H1 (cell line): ENCODE measurements at regions not wholly inside any gene's neighbourhood (a gene's known extent, or its start where the extent isn't known, plus 50 kb on each side); places are given as distances from the start of the nearest gene placed in this dataset.
A peak's percentile ranks its signal among the peaks of the same experiment; 100 is the strongest.

Experiments used
- CTCF ChIA-PET: fragments of 300-600 bp; sonication (Branson Sonifier 250); formaldehyde crosslinking; loops from one replicate; lab custom pipeline; 2021; ENCODE audit not compliant: partially characterized antibody; lab: Charles Lee
- POLR2A ChIA-PET: fragments of 300-600 bp; sonication (Branson Sonifier 250); formaldehyde crosslinking; loops from one replicate; lab custom pipeline; 2021; ENCODE audit warnings: inconsistent platforms; ENCODE audit not compliant: partially characterized antibody; lab: Charles Lee
- DNase-seq, 2 experiments: peaks; one replicate each; pipeline versions ENCODE4 v3.0.0 to v3.0.0-alpha.2; 2010 to 2022; ENCODE audit warnings: low spot score in 2 of 2, low read depth in 1 of 2, mixed read lengths in 1 of 2
- FAIRE-seq: peaks from 2 replicates; lab custom pipeline; 2011; peaks lifted over from hg19 to GRCh38; lab: Jason Lieb, UNC
- H2AFZ ChIP-seq: 2 replicates; pipeline ENCODE4 v1.8.1; 2012; ENCODE audit warnings: low read length, inconsistent platforms
- H2AK5ac ChIP-seq: 2 replicates; pipeline ENCODE4 v1.6.1; 2013; ENCODE audit warnings: low read depth, low read length
- H2BK120ac ChIP-seq: replicated peaks from 2 replicates; pipeline ENCODE3; 2013; ENCODE audit warnings: low read depth, low read length, inconsistent platforms
- H2BK12ac ChIP-seq: 2 replicates; pipeline ENCODE4 v1.6.1; 2013; ENCODE audit warnings: low read depth, low read length
- H2BK15ac ChIP-seq: 2 replicates; pipeline ENCODE4 v1.6.1; 2013; ENCODE audit warnings: low read length
- H2BK20ac ChIP-seq: 2 replicates; pipeline ENCODE4 v1.6.1; 2013; ENCODE audit warnings: low read length
- H2BK5ac ChIP-seq: 2 replicates; pipeline ENCODE4 v1.6.1; 2013; ENCODE audit warnings: low read depth, low read length
- H3K14ac ChIP-seq: 2 replicates; pipeline ENCODE4 v1.6.1; 2013; ENCODE audit warnings: inconsistent platforms; ENCODE audit not compliant: insufficient read length
- H3K18ac ChIP-seq: 2 replicates; pipeline ENCODE4 v1.6.1; 2013; ENCODE audit warnings: low read length; ENCODE audit errors: extremely low read depth
- H3K23ac ChIP-seq: 2 replicates; pipeline ENCODE4 v1.6.1; 2013; ENCODE audit warnings: inconsistent platforms; ENCODE audit not compliant: insufficient read length
- H3K23me2 ChIP-seq: 2 replicates; pipeline ENCODE4 v1.6.1; 2013; ENCODE audit warnings: low read depth, low read length
- H3K27ac ChIP-seq: 2 replicates; pipeline ENCODE4 v1.6.1; 2011; ENCODE audit warnings: low read depth, low read length, inconsistent platforms
- H3K27me3 ChIP-seq, 4 experiments: replicated peaks in 1 of 4; 1 replicate in 1 of 4; 2 replicates in 3 of 4; pipeline versions ENCODE4 v1.6.1 to v1.8.1; 2011 to 2013; ENCODE audit warnings: low read length in 3 of 4, mild to moderate bottlenecking in 3 of 4, inconsistent platforms in 2 of 4, mixed read lengths in 2 of 4, moderate library complexity in 1 of 4; ENCODE audit not compliant: control insufficient read depth in 3 of 4, insufficient read depth in 3 of 4; ENCODE audit errors: extremely low read depth in 1 of 4
- H3K36me3 ChIP-seq, 4 experiments: 2 replicates each; pipeline versions ENCODE4 v1.6.1 to v1.8.1; 2011 to 2013; ENCODE audit warnings: mild to moderate bottlenecking in 4 of 4, low read length in 3 of 4, moderate library complexity in 2 of 4, control low read depth in 1 of 4, inconsistent platforms in 1 of 4; ENCODE audit not compliant: insufficient read depth in 4 of 4, control insufficient read depth in 2 of 4
- H3K4ac ChIP-seq: replicated peaks from 2 replicates; pipeline ENCODE3; 2013; ENCODE audit warnings: low read length, low read depth, mixed read lengths, inconsistent platforms; ENCODE audit not compliant: insufficient read length
- H3K4me1 ChIP-seq, 4 experiments: replicated peaks in 1 of 4; 1 replicate in 1 of 4; 2 replicates in 3 of 4; pipeline versions ENCODE4 v1.6.1 to v1.8.1; 2011 to 2013; ENCODE audit warnings: low read length in 3 of 4, inconsistent platforms in 2 of 4, mixed read lengths in 1 of 4; ENCODE audit not compliant: insufficient read depth in 4 of 4, control insufficient read depth in 3 of 4
- H3K4me2 ChIP-seq, 2 experiments: 2 replicates each; pipeline versions ENCODE4 v1.6.1 to v1.8.1; 2011 to 2013; ENCODE audit warnings: low read depth in 2 of 2, low read length in 2 of 2, control low read depth in 1 of 2, inconsistent platforms in 1 of 2, mild to moderate bottlenecking in 1 of 2; ENCODE audit not compliant: insufficient read depth in 1 of 2
- H3K4me3 ChIP-seq, 4 experiments: fragments of 200-600, 300-600 bp in 1 of 4; sonication (generic), shearing (Covaris generic), sonication (Bioruptor Twin) in 1 of 4; 2 replicates each; pipeline versions ENCODE4 v1.5.1 to v1.8.1; 2011 to 2016; ENCODE audit warnings: low read length in 4 of 4, low read depth in 3 of 4, control low read depth in 2 of 4, inconsistent platforms in 2 of 4, mild to moderate bottlenecking in 2 of 4, mixed read lengths in 1 of 4, moderate library complexity in 1 of 4; ENCODE audit not compliant: insufficient read depth in 2 of 4; ENCODE audit errors: extremely low read depth in 1 of 4
- H3K56ac ChIP-seq: replicated peaks from 2 replicates; pipeline ENCODE3; 2013; ENCODE audit warnings: low read depth, mild to moderate bottlenecking, mixed read lengths, low read length, inconsistent platforms; ENCODE audit not compliant: insufficient read length
- H3K79me1 ChIP-seq: 2 replicates; pipeline ENCODE4 v1.6.1; 2013; ENCODE audit warnings: low read depth, low read length, control low read depth
- H3K79me2 ChIP-seq, 2 experiments: 2 replicates each; pipeline versions ENCODE4 v1.6.1 to v1.8.1; 2012 to 2013; ENCODE audit warnings: low read length in 2 of 2, mild to moderate bottlenecking in 2 of 2, inconsistent platforms in 1 of 2; ENCODE audit not compliant: insufficient read depth in 2 of 2, control insufficient read depth in 1 of 2
- H3K9ac ChIP-seq, 4 experiments: replicated peaks in 1 of 4; 1 replicate in 1 of 4; 2 replicates in 3 of 4; pipeline versions ENCODE4 v1.6.1 to v1.8.1; 2011 to 2013; ENCODE audit warnings: low read depth in 3 of 4, low read length in 3 of 4, control low read depth in 2 of 4, mild to moderate bottlenecking in 2 of 4, moderate library complexity in 2 of 4, inconsistent platforms in 1 of 4; ENCODE audit errors: extremely low read depth in 1 of 4
- H3K9me3 ChIP-seq, 2 experiments: 2 replicates each; pipeline versions ENCODE4 v1.6.1 to v1.8.1; 2012 to 2013; ENCODE audit warnings: mild to moderate bottlenecking in 2 of 2, moderate library complexity in 2 of 2, control low read depth in 1 of 2, inconsistent platforms in 1 of 2, low read depth in 1 of 2, low read length in 1 of 2, mixed read lengths in 1 of 2; ENCODE audit not compliant: insufficient read depth in 2 of 2
- H4K20me1 ChIP-seq, 2 experiments: replicated peaks in 1 of 2; 2 replicates each; pipeline versions ENCODE3 to v1.8.1; 2011 to 2013; ENCODE audit warnings: inconsistent platforms in 2 of 2, low read length in 2 of 2, mild to moderate bottlenecking in 1 of 2; ENCODE audit not compliant: insufficient read depth in 2 of 2, control insufficient read depth in 1 of 2
- H4K5ac ChIP-seq: 2 replicates; pipeline ENCODE4 v1.6.1; 2013; ENCODE audit warnings: low read length, low read depth, mixed read lengths, inconsistent platforms; ENCODE audit not compliant: insufficient read length
- H4K8ac ChIP-seq: 2 replicates; pipeline ENCODE4 v1.8.0; 2013; ENCODE audit warnings: mild to moderate bottlenecking, moderate library complexity, low read length, inconsistent platforms; ENCODE audit not compliant: insufficient read depth; ENCODE audit errors: extremely low read depth
- H4K91ac ChIP-seq: replicated peaks from 2 replicates; pipeline ENCODE3; 2013; ENCODE audit warnings: low read length, mixed read lengths, inconsistent platforms; ENCODE audit not compliant: insufficient read length
- EP300 ChIP-seq, 2 experiments: IDR thresholded peaks; 1 replicate in 1 of 2; 2 replicates in 1 of 2; pipeline ENCODE4 v1.6.1; 2011 to 2012; ENCODE audit warnings: low read depth in 2 of 2, low read length in 2 of 2, mild to moderate bottlenecking in 2 of 2, borderline replicate concordance in 1 of 2, inconsistent platforms in 1 of 2, moderate library complexity in 1 of 2
- JUND ChIP-seq: IDR thresholded peaks from 2 replicates; pipeline ENCODE4 v1.6.1; 2011; ENCODE audit warnings: mild to moderate bottlenecking, improper control_type of control experiment, low read length
- KDM1A ChIP-seq: fragments of 200-600, 300-600 bp; sonication (generic); IDR thresholded peaks from 2 replicates; pipeline ENCODE4 v1.7.1; 2016; ENCODE audit warnings: mild to moderate bottlenecking, low read length, borderline replicate concordance
- POU5F1 ChIP-seq: IDR thresholded peaks from 2 replicates; pipeline ENCODE4 v1.6.1; 2011; ENCODE audit warnings: low read depth, mild to moderate bottlenecking, low read length, moderate library complexity
- RFX5 ChIP-seq: IDR thresholded peaks from 2 replicates; pipeline ENCODE4 v1.6.1; 2011; ENCODE audit warnings: low read depth, low read length, improper control_type of control experiment, borderline replicate concordance
- SIN3A ChIP-seq, 2 experiments: IDR thresholded peaks in 1 of 2; conservative IDR thresholded peaks in 1 of 2; 2 replicates each; pipeline ENCODE4 v1.6.1; 2011 to 2012; ENCODE audit warnings: low read length in 2 of 2, improper control_type of control experiment in 1 of 2, low read depth in 1 of 2, mild to moderate bottlenecking in 1 of 2
- SIX5 ChIP-seq: IDR thresholded peaks from 2 replicates; pipeline ENCODE4 v1.6.1; 2011; ENCODE audit warnings: mild to moderate bottlenecking, low read depth, low read length
- WGBS, 2 experiments: shearing (Covaris generic) in 1 of 2; methylation state at CpG; one replicate each; pipeline versions ENCODE4 v1.1.6 to v1.1.7; 2013 to 2015; ENCODE audit warnings: low lambda C conversion rate in 2 of 2, mixed read lengths in 2 of 2, inconsistent platforms in 1 of 2, low coverage in 1 of 2, missing lambda C conversion rate in 1 of 2; ENCODE audit not compliant: insufficient replicate concordance in 2 of 2, insufficient coverage in 1 of 2, insufficient read length in 1 of 2; ENCODE audit errors: extremely low coverage in 1 of 2, missing lambda C conversion rate in 1 of 2; 5-methylcytosine and 5-hydroxymethylcytosine counted together
- TF ChIP-seq, protein P1 (sequence below): IDR thresholded peaks from 2 replicates; pipeline ENCODE4 v1.6.1; 2012; ENCODE audit warnings: inconsistent platforms

DNA sequence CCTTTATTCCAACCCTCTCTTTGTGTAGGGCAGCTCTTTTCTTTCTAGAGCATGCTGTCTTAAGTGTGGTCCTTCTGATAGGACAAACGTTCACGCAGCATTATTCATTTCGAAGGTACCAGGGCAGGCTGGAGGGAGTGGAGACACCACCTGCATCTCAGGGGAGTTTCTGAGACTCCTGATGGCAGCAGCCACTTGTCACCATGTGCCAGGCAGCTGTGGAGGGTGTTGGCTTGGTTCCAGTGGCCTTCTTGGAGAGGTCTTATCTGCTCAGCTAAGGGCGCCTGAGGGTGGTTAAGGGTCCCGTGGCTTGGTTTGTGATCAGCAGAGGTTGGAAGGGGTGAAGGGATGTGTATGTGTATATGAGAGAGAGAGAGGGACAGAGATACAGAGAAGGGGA is 257.1 kb upstream of the EEF2KMT start:
- Histone ChIP-seq H3K27ac (no peak overlapping the region), H3K4me2 (no peak overlapping the region), H3K23ac (no peak overlapping the region), H2BK120ac (no peak overlapping the region), H3K56ac (no peak overlapping the region), H4K91ac (no peak overlapping the region), H3K79me2 (no peaks in the 10 kb centered on the region), H2BK20ac (no peak overlapping the region), H3K23me2 (no peaks in the 10 kb centered on the region), H3K79me1 (peaks cover 2% of the 10 kb centered on the region; the same call in 1 of the 2 replicates), H3K4ac (no peak overlapping the region), H3K4me1 (peaks cover 0 to 5% (median under 1%) of the 10 kb centered on the region in 4 experiments; a peak in 4 of 7 replicates), H4K5ac (no peak overlapping the region), H2BK5ac (no peak overlapping the region), H3K4me3 (no peak overlapping the region), H3K27me3 (no peaks in the 10 kb centered on the region), H3K36me3 (no peaks in the 10 kb centered on the region), H2BK12ac (no peak overlapping the region), H3K9me3 (no peaks in the 10 kb centered on the region), H2AFZ (no peak overlapping the region), H4K20me1 (no peaks in the 10 kb centered on the region), H2BK15ac (0 out of 2 replicates have a peak overlapping the region, but pooled peaks have one; percentile 72), H3K9ac (no peak overlapping the region), H3K14ac (no peak overlapping the region), H3K18ac (no peak overlapping the region), H2AK5ac (no peak overlapping the region), H4K8ac (no peak overlapping the region)
- WGBS, 2 experiments = 91% methylated on average over 5 of the region's 5 CpGs; no CpG with 5 or more reads in 1 of the 2 experiments
- ChIA-PET CTCF (interaction anchor here (0.7 to 1.1 kb wide), 2 partner anchors 120 to 548 kb away, joined by 3 read pairs; no protein-coding TSS in a partner anchor), POLR2A (no interaction called here)
- FAIRE-seq (no peak), DNase-seq (no peak)
- TF ChIP-seq SIN3A (conservative IDR thresholded peaks at IDR 0.05 in 1 of 2, IDR thresholded peaks at IDR 0.05 in 1 of 2; ENCODE audit: low read depth in 1 of 2, low read length in 2 of 2) = no peak
- TF ChIP-seq KDM1A = no peak
- TF ChIP-seq EP300 (IDR thresholded peaks at IDR 0.05; ENCODE audit: borderline replicate concordance in 1 of 2, low read depth in 2 of 2, low read length in 2 of 2) = no peak
- TF ChIP-seq RFX5 = no peak
- no peak for TF ChIP-seq POU5F1
- TF ChIP-seq, protein P1, sequence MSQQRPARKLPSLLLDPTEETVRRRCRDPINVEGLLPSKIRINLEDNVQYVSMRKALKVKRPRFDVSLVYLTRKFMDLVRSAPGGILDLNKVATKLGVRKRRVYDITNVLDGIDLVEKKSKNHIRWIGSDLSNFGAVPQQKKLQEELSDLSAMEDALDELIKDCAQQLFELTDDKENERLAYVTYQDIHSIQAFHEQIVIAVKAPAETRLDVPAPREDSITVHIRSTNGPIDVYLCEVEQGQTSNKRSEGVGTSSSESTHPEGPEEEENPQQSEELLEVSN = no peak
- no peak for TF ChIP-seq SIX5
- TF ChIP-seq JUND = no peak
